SU-DHL-6 (cell line): ENCODE measurements at regions not wholly inside any gene's neighbourhood (a gene's known extent, or its start where the extent isn't known, plus 50 kb on each side); places are given as distances from the start of the nearest gene placed in this dataset.

Source experiments
- H2AFZ ChIP-seq: fragments of 200-600 bp; sonication (generic); 2 replicates; pipeline ENCODE4 v1.6.1; 2014; ENCODE audit warnings: low read depth, mild to moderate bottlenecking, moderate library complexity, mixed read lengths, antibody characterized with exemption, low read length; ENCODE audit not compliant: severe bottlenecking
- H3F3A ChIP-seq: fragments of 200-600 bp; shearing (Covaris generic); 2 replicates; pipeline ENCODE4 v1.6.0; 2016; ENCODE audit warnings: antibody characterized with exemption, mild to moderate bottlenecking; ENCODE audit not compliant: insufficient read depth
- H3K27ac ChIP-seq: fragments of 200-600 bp; sonication (generic); 2 replicates; pipeline ENCODE4 v1.5.1; 2016; ENCODE audit warnings: low read depth, mild to moderate bottlenecking, low read length, moderate library complexity, mixed read lengths
- H3K27me3 ChIP-seq: fragments of 200-600 bp; sonication (generic), shearing (Covaris generic); 2 replicates; pipeline ENCODE4 v1.6.0; 2014; ENCODE audit warnings: mild to moderate bottlenecking, low read length
- H3K36me3 ChIP-seq: fragments of 200-600 bp; sonication (generic); 2 replicates; pipeline ENCODE4 v1.6.1; 2014; ENCODE audit warnings: mild to moderate bottlenecking, low read length, mixed read lengths
- H3K4me2 ChIP-seq: fragments of 300-600, 200-600 bp; shearing (Covaris generic), sonication (generic); 2 replicates; pipeline ENCODE4 v1.6.0; 2014; ENCODE audit warnings: low read length, low read depth, mild to moderate bottlenecking; ENCODE audit not compliant: poor library complexity, severe bottlenecking
- H3K4me3 ChIP-seq: fragments of 200-600 bp; sonication (generic); 2 replicates; pipeline ENCODE4 v1.5.1; 2014; ENCODE audit warnings: antibody characterized with exemption, low read length, mild to moderate bottlenecking, mixed read lengths; ENCODE audit not compliant: insufficient read depth, poor library complexity, severe bottlenecking
- H3K79me2 ChIP-seq: fragments of 200-600 bp; sonication (generic); 2 replicates; pipeline ENCODE4 v1.6.1; 2014; ENCODE audit warnings: mild to moderate bottlenecking, low read length, moderate library complexity; ENCODE audit not compliant: insufficient read depth
- H3K9ac ChIP-seq: fragments of 200-600 bp; sonication (generic); 2 replicates; pipeline ENCODE4 v1.7.0; 2014; ENCODE audit warnings: mild to moderate bottlenecking, low read length
- H3K9me2 ChIP-seq: fragments of 200-600 bp; sonication (generic); replicated peaks from 2 replicates; pipeline ENCODE4 v1.6.1; 2014; ENCODE audit warnings: low read length; ENCODE audit not compliant: insufficient read depth
- H3K9me3 ChIP-seq: fragments of 200-600 bp; sonication (generic); 2 replicates; pipeline ENCODE4 v1.6.1; 2014; ENCODE audit warnings: low read length, mixed read lengths; ENCODE audit not compliant: insufficient read depth
- H4K20me1 ChIP-seq: fragments of 200-600 bp; sonication (generic); 2 replicates; pipeline ENCODE4 v1.6.1; 2014; ENCODE audit warnings: low read depth, mild to moderate bottlenecking, antibody characterized with exemption, low read length, moderate library complexity, mixed read lengths
- EZH2phosphoT487 ChIP-seq: fragments of 200-600 bp; sonication (generic), shearing (Covaris generic); conservative IDR thresholded peaks from 2 replicates; pipeline ENCODE4 v1.6.1; 2018; ENCODE audit warnings: mild to moderate bottlenecking, antibody characterized with exemption, low read length, moderate library complexity, mixed read lengths
- TF ChIP-seq, protein P1 (sequence below): fragments of 200-600 bp; sonication (generic); IDR thresholded peaks from one replicate; pipeline ENCODE4 v1.5.1; 2017; ENCODE audit warnings: antibody characterized with exemption, mild to moderate bottlenecking, low read length, moderate library complexity; ENCODE audit not compliant: insufficient read depth, poor library complexity, severe bottlenecking

GRCh38 chr10:57535306-57535705 lies 732.4 kb downstream of the IPMK start:
- no peaks in the 10 kb centered on the region for H3K36me3 ChIP-seq
- no peaks in the 10 kb centered on the region for H3K9me3 ChIP-seq
- no peaks in the 10 kb centered on the region for H3K79me2 ChIP-seq
- no peaks in the 10 kb centered on the region for H3K9me2 ChIP-seq
- TF ChIP-seq EZH2phosphoT487 = no peak
- TF ChIP-seq, protein P1, sequence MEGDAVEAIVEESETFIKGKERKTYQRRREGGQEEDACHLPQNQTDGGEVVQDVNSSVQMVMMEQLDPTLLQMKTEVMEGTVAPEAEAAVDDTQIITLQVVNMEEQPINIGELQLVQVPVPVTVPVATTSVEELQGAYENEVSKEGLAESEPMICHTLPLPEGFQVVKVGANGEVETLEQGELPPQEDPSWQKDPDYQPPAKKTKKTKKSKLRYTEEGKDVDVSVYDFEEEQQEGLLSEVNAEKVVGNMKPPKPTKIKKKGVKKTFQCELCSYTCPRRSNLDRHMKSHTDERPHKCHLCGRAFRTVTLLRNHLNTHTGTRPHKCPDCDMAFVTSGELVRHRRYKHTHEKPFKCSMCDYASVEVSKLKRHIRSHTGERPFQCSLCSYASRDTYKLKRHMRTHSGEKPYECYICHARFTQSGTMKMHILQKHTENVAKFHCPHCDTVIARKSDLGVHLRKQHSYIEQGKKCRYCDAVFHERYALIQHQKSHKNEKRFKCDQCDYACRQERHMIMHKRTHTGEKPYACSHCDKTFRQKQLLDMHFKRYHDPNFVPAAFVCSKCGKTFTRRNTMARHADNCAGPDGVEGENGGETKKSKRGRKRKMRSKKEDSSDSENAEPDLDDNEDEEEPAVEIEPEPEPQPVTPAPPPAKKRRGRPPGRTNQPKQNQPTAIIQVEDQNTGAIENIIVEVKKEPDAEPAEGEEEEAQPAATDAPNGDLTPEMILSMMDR = no peak
- no peak overlapping the region for H2AFZ ChIP-seq
- no peaks in the 10 kb centered on the region for H3K27me3 ChIP-seq
- H3K27ac ChIP-seq = no peak overlapping the region
- H3K4me3 ChIP-seq = no peak overlapping the region
- no peaks in the 10 kb centered on the region for H4K20me1 ChIP-seq
- H3F3A ChIP-seq = no peaks in the 10 kb centered on the region
- no peak overlapping the region for H3K9ac ChIP-seq
- H3K4me2 ChIP-seq = no peak overlapping the region

DNA sequence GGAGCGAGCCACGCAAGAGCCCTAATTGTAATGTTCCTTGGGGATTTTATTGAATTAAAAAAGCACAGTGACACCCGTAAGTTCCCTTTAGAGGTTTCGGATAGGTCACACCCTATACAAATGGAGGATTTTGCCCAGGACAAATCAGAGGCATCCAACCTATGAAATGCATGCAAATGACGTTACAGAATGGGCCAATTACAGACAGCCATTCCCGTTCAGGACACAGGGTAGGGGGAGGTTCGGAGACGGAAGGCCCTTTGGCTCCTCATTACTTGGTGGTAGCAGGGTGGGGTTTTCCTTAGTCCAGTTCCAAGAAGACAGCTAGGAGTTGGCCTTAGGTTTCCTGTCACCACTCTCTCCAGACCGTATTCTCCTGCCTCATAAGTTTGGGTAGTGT lies 754.1 kb downstream of the IPMK start:
- H3K4me3 ChIP-seq = no peak overlapping the region
- no peaks in the 10 kb centered on the region for H4K20me1 ChIP-seq
- no peaks in the 10 kb centered on the region for H3K9me2 ChIP-seq
- H3K9ac ChIP-seq = no peak overlapping the region
- TF ChIP-seq EZH2phosphoT487 = no peak
- TF ChIP-seq, protein P1 = no peak
- no peaks in the 10 kb centered on the region for H3K36me3 ChIP-seq
- H2AFZ ChIP-seq = no peak overlapping the region
- H3F3A ChIP-seq = no peaks in the 10 kb centered on the region
- no peaks in the 10 kb centered on the region for H3K27me3 ChIP-seq
- no peaks in the 10 kb centered on the region for H3K9me3 ChIP-seq
- H3K79me2 ChIP-seq = no peaks in the 10 kb centered on the region
- no peak overlapping the region for H3K4me2 ChIP-seq
- no peak overlapping the region for H3K27ac ChIP-seq

DNA sequence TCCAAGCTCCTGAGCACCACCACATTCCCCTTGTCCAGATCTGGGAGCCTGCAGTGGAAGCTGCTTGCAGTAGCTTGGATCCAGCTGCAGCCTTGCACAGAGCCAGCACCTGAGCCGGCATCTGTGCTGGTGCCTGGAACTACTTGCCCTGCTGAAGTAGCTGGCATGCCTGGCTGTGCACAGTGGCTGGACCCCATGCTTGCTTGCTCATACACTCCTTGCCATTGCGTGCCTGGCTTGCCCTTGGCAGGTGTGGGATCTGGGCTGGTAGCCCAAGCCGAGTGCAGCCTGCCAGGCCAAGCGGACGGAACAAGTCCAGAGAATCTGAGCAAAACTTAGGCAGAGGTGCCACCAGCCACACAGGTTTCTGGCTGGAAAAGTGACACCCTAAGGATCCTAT lies 759.9 kb downstream of the IPMK start:
- Histone ChIP-seq H4K20me1 (no peaks in the 10 kb centered on the region), H3K27ac (no peak overlapping the region), H3K4me3 (no peak overlapping the region), H3K9ac (no peak overlapping the region), H3K36me3 (no peaks in the 10 kb centered on the region), H3F3A (no peaks in the 10 kb centered on the region), H3K27me3 (no peaks in the 10 kb centered on the region), H3K9me2 (no peaks in the 10 kb centered on the region), H3K79me2 (no peaks in the 10 kb centered on the region), H3K9me3 (no peaks in the 10 kb centered on the region), H2AFZ (no peak overlapping the region), H3K4me2 (no peak overlapping the region)
- TF ChIP-seq EZH2phosphoT487 = no peak
- TF ChIP-seq, protein P1 = no peak
